ENCODE measurements at regions not wholly inside any gene's neighbourhood (a gene's known extent, or its start where the extent isn't known, plus 50 kb on each side); places are given as distances from the start of the nearest gene placed in this dataset.

DNA sequence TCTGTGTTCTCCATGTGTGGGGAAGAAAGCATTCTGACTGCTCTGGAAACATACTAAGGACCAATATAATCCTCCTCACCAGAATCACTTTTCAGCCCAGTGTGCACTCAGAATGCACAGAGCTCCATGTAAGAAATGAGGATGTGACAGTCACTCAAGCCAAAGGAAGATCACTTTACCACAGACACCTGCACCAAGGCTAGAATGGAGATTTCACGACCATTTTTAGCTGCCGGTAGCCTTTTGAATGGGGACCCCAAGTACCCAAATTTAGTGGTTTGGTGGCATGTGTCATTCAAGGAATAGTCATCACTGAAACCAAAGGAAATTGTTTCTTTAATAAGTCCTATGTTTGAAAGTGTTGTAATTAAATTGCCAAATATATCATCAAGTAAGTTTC lies 613.2 kb upstream of the ACVR2A start:
- no peak overlapping the region for H3K4me3 ChIP-seq (replicated peaks; ENCODE audit: low read depth, low read length)
- DNase-seq (ENCODE audit: extremely low read depth, low read depth), result no peak
- TF ChIP-seq, protein P1, sequence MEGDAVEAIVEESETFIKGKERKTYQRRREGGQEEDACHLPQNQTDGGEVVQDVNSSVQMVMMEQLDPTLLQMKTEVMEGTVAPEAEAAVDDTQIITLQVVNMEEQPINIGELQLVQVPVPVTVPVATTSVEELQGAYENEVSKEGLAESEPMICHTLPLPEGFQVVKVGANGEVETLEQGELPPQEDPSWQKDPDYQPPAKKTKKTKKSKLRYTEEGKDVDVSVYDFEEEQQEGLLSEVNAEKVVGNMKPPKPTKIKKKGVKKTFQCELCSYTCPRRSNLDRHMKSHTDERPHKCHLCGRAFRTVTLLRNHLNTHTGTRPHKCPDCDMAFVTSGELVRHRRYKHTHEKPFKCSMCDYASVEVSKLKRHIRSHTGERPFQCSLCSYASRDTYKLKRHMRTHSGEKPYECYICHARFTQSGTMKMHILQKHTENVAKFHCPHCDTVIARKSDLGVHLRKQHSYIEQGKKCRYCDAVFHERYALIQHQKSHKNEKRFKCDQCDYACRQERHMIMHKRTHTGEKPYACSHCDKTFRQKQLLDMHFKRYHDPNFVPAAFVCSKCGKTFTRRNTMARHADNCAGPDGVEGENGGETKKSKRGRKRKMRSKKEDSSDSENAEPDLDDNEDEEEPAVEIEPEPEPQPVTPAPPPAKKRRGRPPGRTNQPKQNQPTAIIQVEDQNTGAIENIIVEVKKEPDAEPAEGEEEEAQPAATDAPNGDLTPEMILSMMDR (IDR thresholded peaks at IDR 0.05; ENCODE audit: low read depth, low read length, missing control alignments), result no peak

DNA sequence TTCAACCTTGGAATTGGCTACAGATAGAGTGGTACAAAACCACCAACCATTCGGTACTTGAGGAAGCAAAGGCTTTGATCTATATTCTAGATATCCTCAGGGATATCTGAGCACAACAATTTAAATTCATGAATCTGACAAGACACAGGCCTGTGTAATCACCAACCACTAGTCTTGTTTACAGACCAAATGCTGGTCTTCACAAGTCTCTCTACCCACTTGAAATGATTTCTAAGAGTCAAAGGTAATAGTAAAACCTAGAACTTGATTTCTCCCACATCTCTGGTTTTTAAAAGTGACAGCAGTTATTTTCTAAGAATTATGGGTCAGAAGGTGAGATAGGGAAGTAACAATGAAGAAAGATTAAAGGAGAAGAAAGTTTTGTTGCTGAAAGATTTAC lies 613.7 kb upstream of the ACVR2A start:
- no peak for DNase-seq (ENCODE audit: extremely low read depth, low read depth)
- TF ChIP-seq, protein P1 (IDR thresholded peaks at IDR 0.05; ENCODE audit: low read depth, low read length, missing control alignments), result no peak
- H3K4me3 ChIP-seq (replicated peaks; ENCODE audit: low read depth, low read length), result no peak overlapping the region

DNA sequence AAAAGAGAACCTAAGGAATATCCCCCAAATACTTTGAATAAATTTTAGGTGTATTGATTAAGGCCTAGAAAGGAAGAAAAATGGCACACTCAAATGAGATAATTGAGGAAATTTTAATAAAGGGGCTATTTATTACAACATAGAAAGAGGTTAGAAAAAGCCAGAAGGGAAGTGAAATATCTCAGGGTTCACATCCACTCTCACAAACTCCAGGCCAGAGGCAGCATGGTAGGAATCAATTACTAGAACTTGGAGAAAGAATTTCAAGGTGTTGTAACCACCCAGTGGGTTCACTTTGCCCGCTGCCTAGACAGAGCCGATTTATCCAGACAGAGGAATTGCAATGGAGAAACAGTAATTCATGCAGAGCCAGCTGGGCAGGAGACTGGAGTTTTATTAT lies 617.5 kb upstream of the ACVR2A start:
- H3K4me3 ChIP-seq (replicated peaks; ENCODE audit: low read depth, low read length), result no peak overlapping the region
- TF ChIP-seq, protein P1 (IDR thresholded peaks at IDR 0.05; ENCODE audit: low read depth, low read length, missing control alignments), result no peak
- no peak for DNase-seq (ENCODE audit: extremely low read depth, low read depth)

DNA sequence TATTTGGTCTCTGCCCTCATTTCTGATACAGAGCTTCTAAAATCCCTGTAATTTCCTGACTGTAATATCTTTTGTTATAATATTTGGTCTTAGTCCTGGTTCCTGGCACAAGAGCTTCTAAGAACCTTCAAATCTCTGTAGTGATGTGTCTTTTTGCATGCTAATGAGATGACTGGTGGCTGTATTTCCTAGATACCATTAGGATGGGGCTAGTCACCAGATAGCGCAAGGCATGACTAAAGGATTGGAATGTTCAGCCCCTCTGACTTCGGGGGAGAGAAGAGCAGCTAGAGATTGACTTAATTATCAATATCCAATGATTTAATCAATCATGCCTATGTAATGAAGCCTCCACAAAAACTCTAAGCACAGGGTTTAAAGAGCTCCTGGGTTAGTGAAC lies 620.8 kb upstream of the ACVR2A start:
- no peak overlapping the region for H3K4me3 ChIP-seq (replicated peaks; ENCODE audit: low read depth, low read length)
- no peak for DNase-seq (ENCODE audit: extremely low read depth, low read depth)
- TF ChIP-seq, protein P1 (IDR thresholded peaks at IDR 0.05; ENCODE audit: low read depth, low read length, missing control alignments), result no peak

DNA sequence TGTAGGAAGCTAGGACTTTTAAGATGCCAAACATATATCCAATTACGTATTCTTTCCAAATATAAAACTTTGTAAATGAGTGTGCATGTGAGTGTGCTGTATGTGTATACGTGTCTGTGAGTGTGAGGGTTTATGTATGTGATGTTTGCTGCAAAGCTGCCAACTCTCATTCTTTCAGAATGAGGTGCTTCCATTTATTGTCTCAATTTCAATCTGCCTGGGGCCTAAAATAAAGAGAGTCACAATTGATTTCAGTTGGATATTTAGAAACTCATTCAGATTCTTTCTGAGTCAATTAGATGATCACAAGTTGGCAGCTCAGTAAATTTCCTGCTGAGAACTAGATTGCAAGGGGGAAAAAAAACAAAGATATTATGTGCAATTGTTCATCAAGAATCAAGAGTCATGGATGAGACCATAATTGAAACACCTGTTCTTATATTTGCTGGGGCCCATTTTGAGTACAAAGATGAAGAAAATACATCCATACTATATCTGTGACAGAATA lies 621.2 kb upstream of the ACVR2A start:
- no peak overlapping the region for H3K4me3 ChIP-seq (replicated peaks; ENCODE audit: low read depth, low read length)
- DNase-seq (ENCODE audit: extremely low read depth, low read depth), result no peak
- TF ChIP-seq, protein P1 (IDR thresholded peaks at IDR 0.05; ENCODE audit: low read depth, low read length, missing control alignments), result no peak

DNA sequence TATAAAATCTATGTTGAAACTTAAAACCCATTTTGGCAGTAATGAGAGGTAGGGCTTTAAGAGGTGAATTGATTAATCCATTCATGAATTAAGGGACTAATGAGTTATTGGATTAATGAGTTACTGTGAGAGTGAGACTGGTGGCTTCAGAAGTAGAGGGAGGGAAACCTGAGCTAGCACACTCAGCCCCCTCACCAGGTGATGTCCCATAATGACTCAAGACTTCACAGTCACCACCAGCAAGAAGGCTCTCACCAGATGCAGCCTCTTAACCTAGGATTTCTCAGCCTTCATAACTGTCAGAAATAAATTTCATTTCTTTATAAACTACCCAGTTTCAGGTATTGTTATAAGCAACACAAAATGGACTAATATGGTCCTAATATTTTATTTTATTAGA lies 621.7 kb upstream of the ACVR2A start:
- DNase-seq (ENCODE audit: extremely low read depth, low read depth), result no peak
- TF ChIP-seq, protein P1 (IDR thresholded peaks at IDR 0.05; ENCODE audit: low read depth, low read length, missing control alignments), result no peak
- no peak overlapping the region for H3K4me3 ChIP-seq (replicated peaks; ENCODE audit: low read depth, low read length)

DNA sequence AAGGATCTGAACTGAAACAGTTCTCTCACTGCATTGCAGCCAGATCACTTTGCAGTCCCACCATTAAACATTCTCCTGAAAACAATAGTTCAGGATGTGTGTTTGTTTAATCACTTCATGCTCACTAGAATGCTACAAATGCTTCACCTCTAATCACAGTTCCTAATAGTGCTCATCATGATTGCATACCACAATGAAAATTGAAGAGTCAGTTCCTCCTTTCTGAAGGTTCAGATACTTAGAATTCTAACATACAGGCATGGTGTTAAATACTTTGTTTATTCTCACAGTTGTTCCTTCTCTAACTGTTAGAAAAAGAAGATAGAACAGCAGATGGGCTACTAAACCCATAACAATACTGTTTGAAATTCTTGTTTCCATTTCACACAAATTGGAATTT lies 622.3 kb upstream of the ACVR2A start:
- no peak overlapping the region for H3K4me3 ChIP-seq (replicated peaks; ENCODE audit: low read depth, low read length)
- DNase-seq (ENCODE audit: extremely low read depth, low read depth), result no peak
- TF ChIP-seq, protein P1 (IDR thresholded peaks at IDR 0.05; ENCODE audit: low read depth, low read length, missing control alignments), result no peak

Measured in HFF-Myc (cell line).